ENCODE measurements at regions not wholly inside any gene's neighbourhood (a gene's known extent, or its start where the extent isn't known, plus 50 kb on each side); places are given as distances from the start of the nearest gene placed in this dataset.

DNA sequence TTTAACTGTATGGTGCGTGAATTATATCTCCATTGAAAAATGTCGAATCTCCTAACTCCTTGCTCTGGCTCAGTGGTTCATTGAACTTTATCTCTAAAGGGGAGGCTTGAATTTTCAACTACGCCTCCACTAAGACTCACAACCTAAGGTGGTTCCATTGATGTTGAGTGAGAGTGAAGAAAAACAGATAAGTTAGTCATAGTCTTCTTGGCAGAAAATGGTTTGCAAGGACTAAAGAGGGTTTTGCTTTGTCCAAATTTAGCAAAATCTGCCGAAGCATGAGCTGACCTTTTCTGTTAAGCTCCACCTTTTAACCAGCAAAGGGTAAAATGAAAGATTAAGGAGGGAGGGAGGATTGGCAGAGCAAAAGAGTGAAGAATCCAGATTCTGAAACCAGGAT, 290.2 kb upstream of the SPTLC3 start:
- no peak for TF ChIP-seq CTCF (conservative IDR thresholded peaks at IDR 0.05; ENCODE audit: low read depth, low read length)
- no peak for DNase-seq (ENCODE audit: low read depth)
- H3K4me3 ChIP-seq (ENCODE audit: low read depth, low read length) = no peak overlapping the region

DNA sequence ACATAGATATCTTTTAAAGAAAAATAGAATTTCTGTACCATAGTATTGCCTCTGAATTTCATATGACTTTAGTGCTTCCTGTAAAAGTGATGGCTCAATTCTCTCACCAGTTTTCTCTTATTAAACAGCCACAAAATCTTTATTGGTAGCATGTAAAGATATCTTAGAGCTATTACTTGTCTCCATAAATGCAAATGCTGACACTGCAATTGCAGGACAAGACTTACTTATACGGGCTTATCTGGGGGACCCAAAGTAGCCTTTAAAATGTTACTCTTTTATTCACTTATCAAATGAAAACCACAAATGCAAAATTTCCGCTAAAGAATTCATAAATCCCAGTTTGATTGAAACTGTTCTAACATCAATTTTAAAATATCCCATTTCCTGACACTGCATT, 287.1 kb upstream of the SPTLC3 start:
- DNase-seq (ENCODE audit: low read depth) = no peak
- no peak for TF ChIP-seq CTCF (conservative IDR thresholded peaks at IDR 0.05; ENCODE audit: low read depth, low read length)
- H3K4me3 ChIP-seq (ENCODE audit: low read depth, low read length) = no peak overlapping the region

DNA sequence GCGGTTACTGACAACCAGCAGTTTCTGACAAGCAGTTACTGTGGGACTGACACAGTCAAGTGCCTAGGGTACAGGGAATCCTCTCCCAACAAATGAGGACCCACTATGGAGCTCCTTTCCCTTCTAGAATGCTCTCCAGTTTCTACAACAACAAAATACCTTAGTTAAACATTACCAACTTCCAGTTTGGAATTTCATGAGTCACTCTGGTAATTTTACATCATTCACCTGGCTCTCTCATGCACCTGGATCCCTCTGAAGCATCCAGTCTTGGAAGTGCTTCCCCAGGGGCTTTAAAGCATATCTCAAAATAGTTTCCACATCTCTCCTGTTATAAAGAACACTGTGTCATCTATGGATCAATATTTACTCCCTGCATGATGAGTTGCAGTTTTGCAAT, 286.7 kb upstream of the SPTLC3 start:
- H3K4me3 ChIP-seq (ENCODE audit: low read depth, low read length) = no peak overlapping the region
- TF ChIP-seq CTCF (conservative IDR thresholded peaks at IDR 0.05; ENCODE audit: low read depth, low read length) = no peak
- no peak for DNase-seq (ENCODE audit: low read depth)

DNA sequence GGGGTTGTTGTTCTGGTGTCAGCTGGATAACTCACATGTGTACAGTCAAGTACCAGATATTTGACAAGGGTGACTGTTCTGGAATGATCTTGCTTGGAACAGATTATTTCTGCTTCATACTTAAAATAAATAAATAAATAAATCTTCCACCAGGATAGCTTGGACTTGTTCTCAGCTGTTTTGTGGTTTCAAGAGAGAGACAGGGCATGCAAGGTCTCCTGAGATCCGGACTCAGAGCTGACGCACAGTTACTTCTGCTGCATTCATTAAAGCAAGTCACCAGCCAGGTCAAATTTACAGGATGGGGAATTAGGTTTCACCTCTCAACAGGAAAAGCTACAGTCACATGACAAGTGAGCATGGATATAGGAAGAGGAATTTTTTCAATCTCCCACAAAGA, 285.0 kb upstream of the SPTLC3 start:
- no peak for TF ChIP-seq CTCF (conservative IDR thresholded peaks at IDR 0.05; ENCODE audit: low read depth, low read length)

DNA sequence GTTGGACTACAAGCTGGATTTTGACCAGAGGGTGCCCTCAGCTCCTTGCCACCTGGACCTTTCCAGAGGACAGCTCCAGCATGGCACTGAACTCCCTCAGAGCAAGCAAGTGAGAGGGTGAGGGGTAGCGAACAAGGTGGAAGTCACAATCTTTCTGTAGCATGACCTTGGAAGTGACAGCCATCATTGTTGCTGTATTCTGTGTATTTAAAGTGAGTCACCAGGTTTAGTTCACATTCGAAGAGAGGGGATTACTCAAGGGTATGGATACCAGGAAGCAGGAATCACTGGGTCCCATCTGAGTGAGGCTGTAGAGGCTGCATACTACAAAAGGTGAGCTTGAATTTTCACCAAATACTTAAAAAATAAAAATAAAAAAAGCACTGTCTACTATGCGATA, 280.0 kb upstream of the SPTLC3 start:
- no peak overlapping the region for H3K4me3 ChIP-seq (ENCODE audit: low read depth, low read length)
- no peak for TF ChIP-seq CTCF (conservative IDR thresholded peaks at IDR 0.05; ENCODE audit: low read depth, low read length)
- no peak for DNase-seq (ENCODE audit: low read depth)

More for the DNA sequence above, 285.0 kb upstream of the SPTLC3 start:
- no peak overlapping the region for H3K4me3 ChIP-seq (ENCODE audit: low read depth, low read length)
- DNase-seq (ENCODE audit: low read depth) = no peak

DNA sequence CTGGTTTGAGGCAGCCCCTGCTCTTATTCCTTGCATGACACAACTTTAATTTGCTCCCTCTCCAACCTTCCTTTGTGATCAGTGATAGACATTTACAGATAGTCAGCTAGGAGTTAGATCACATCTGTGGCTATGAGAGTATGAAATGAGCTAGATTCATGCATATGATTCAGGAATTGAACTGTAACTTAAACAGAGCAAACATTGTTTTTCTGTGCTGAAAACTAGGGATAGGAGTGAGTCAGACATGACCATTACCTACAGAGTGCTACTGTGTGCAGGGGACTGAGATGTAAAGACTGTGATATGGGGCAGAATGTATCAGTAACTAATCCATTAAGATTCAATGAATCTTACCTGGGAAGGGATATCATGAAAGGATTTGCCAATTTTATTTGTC, 279.4 kb upstream of the SPTLC3 start:
- TF ChIP-seq CTCF (conservative IDR thresholded peaks at IDR 0.05; ENCODE audit: low read depth, low read length) = no peak
- H3K4me3 ChIP-seq (ENCODE audit: low read depth, low read length) = no peak overlapping the region
- DNase-seq (ENCODE audit: low read depth) = no peak

DNA sequence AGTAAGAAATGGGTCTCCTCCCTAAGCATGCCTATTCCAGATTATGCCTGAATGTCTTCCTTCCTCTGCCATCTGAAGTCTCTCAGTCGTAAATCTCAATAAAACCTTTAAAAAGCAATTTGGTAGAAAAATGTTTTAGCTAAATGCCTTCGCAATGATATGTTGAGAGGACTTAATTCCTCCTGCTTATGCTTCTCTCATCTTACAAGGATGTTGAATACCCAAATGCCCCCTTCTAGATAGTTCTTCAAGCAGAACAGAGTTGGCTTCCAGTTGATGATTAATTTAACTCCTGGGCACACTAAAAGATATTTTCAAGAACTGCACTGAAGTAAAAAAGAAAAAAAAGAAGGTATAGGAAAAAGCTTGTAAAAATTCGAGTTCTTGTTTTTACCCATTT, 275.0 kb upstream of the SPTLC3 start:
- H3K4me3 ChIP-seq (ENCODE audit: low read depth, low read length) = no peak overlapping the region
- DNase-seq (ENCODE audit: low read depth) = no peak
- TF ChIP-seq CTCF (conservative IDR thresholded peaks at IDR 0.05; ENCODE audit: low read depth, low read length) = no peak

Measured in choroid plexus epithelial cell (primary cell).